Kidney epithelial cell (primary cell): ENCODE measurements at regions not wholly inside any gene's neighbourhood (a gene's known extent, or its start where the extent isn't known, plus 50 kb on each side); places are given as distances from the start of the nearest gene placed in this dataset.

Experiments used
- DNase-seq: peaks from one replicate; pipeline ENCODE4 v3.0.0-alpha.2; 2010; ENCODE audit warnings: low read depth
- H3K27me3 ChIP-seq: 2 replicates; pipeline ENCODE4 v1.6.0; 2011; ENCODE audit warnings: low read length; ENCODE audit not compliant: control insufficient read depth, insufficient read depth
- H3K36me3 ChIP-seq: 2 replicates; pipeline ENCODE4 v1.5.1; 2011; ENCODE audit warnings: low read length; ENCODE audit not compliant: control insufficient read depth, insufficient read depth
- H3K4me3 ChIP-seq: 2 replicates; pipeline ENCODE4 v1.5.1; 2011; ENCODE audit warnings: low read depth, mild to moderate bottlenecking, control low read depth, low read length
- CTCF ChIP-seq: IDR thresholded peaks from 2 replicates; pipeline ENCODE4 v1.5.1; 2011; ENCODE audit warnings: mild to moderate bottlenecking, moderate library complexity, low read length, control low read depth, inconsistent platforms; ENCODE audit not compliant: insufficient read depth, poor library complexity, severe bottlenecking

GRCh38 chr3:11696054-11696453, 52.3 kb upstream of the VGLL4 start:
- TF ChIP-seq CTCF = no peak
- Histone ChIP-seq H3K36me3 (no peaks in the 10 kb centered on the region), H3K4me3 (no peak overlapping the region), H3K27me3 (no peaks in the 10 kb centered on the region)
- DNase-seq = no peak
